NOMO-1 treated with dmso at 0.1 percent for 144 hours (cell line): ENCODE measurements at regions not wholly inside any gene's neighbourhood (a gene's known extent, or its start where the extent isn't known, plus 50 kb on each side); places are given as distances from the start of the nearest gene placed in this dataset.
"Not testable (repeated sequence)": the region's sequence is repeated elsewhere in the genome, so short reads cannot be mapped to it uniquely, and the experiment has no call there.

Experiments
- DNase-seq: peaks from one replicate; lab custom pipeline; 2025; ENCODE audit not compliant: unreplicated experiment; lab: John Stamatoyannopoulos, UW

DNA sequence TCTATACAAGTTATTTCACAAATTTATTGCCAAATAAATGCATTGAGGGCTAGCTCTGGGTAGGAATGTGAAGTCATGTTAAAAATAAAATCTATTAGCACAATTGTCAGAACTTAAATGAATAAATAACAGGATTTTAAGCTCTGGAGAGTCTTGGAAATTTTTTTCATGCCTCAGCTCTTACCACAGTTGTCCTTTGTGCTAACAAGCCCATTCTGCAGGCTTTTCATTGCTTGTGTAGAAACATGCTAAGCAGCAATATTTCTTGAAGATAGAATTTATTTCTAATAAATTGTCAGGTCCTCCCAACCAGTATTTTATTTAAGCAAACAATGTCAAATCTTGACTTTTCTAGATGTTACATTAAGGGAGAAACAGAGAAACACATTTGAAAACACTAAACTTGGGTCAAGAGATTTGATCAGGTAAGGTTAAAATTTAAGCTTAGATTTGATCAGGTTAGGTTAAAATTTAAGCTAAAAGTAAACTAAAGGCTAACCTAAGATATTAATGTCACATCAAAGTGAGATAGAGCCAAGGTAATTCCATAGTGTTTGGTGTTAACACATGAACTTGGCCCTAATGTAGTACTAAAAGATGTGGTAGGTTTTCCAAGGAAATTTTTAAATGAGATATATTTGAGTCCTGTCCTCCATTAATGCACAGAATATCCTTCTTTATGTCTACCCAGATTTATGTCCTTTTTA lies 179.1 kb upstream of the IL1RAPL1 start:
- DNase-seq = no peak

- DNase-seq = no peak
Observed at GRCh38 chrX:28398342-28398741, 188.9 kb upstream of the IL1RAPL1 start.

DNA sequence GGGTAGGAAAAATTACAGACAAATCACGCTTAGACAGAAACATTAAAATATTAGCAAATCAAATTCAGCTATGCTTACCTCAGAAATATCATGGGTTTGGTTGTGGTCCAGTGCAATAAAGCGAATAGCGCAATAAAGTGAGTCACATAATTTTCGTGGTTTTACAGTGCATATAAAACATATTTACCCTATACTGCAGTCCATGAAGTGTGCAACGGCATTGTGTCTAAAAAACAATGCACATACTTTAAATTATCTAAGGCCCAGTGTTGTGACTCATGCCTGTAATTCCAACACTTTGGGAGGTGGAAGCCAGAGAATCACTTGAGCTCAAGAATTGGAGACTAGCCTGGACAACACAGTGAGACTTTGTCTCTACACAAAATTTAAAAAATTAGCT lies 195.7 kb upstream of the IL1RAPL1 start:
- no peak for DNase-seq

GRCh38 chrX:28379103-28379502 lies 208.1 kb upstream of the IL1RAPL1 start:
- no peak for DNase-seq

- not testable (repeated sequence) for DNase-seq
Observed at GRCh38 chrX:28367649-28368048, 219.6 kb upstream of the IL1RAPL1 start.

DNA sequence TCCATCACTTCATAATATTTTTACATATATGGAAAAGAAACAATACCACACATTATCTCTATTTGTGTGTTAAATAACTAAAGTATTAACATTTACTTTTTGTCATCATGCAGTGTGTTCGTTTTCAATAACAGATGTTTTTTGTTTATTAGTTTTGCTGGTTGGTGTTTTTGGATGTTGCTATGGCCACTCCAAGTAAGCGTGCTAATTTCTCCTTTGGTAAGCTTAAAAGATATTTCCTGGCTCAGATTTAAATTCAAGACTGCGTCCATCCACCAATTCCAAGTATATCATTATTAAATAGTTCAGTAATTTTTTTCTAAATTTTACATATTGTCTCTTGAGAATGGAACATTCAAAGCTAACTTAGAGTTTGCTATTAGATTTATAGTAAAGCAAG lies 235.4 kb upstream of the IL1RAPL1 start:
- no peak for DNase-seq

DNA sequence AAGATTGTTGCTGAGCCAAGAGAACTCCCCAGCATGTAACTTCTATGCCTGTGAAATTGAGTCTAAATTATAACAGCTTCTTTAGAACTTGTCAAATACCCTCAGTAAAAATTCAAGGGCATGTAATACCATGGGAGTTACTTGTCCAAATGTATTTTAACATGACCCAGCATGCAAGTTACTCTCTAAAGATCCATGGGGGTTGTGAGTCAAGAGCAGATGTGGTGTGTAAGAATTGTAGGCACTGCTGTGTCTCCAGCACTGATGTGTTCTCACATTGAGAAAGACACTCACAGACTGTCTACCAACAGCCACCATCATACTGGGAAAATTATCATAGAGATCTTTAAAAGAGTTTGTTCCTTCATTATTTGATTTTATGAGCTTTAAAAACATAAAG lies 237.4 kb upstream of the IL1RAPL1 start:
- no peak for DNase-seq

GRCh38 chrX:28347476-28347875 lies 239.8 kb upstream of the IL1RAPL1 start:
- DNase-seq = peak; percentile 72

DNA sequence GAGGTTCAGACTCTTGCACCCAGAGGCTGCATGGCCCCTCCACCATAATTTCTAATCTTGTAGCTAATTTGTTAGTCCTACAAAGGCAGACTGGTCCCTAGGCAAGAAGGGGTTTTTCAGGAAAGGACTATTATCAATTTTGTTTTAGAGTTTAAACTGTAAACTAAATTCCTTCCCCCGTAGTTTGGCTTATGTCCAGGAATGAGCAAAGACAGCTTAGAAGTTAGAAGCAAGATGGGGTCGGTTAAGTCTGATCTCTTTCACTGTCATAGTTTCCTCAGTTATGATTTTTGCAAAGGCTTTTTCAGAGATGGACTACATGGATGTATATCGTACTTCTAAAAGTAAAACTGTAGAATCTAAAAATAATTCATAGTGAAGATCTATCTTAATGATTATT lies 258.1 kb upstream of the IL1RAPL1 start:
- DNase-seq = no peak

GRCh38 chrX:28324321-28324721 lies 262.9 kb upstream of the IL1RAPL1 start:
- no peak for DNase-seq

- no peak for DNase-seq
Observed at GRCh38 chrX:28321286-28321685, 266.0 kb upstream of the IL1RAPL1 start.

- DNase-seq = no peak
Observed at GRCh38 chrX:28312965-28313364, 274.3 kb upstream of the IL1RAPL1 start.

DNA sequence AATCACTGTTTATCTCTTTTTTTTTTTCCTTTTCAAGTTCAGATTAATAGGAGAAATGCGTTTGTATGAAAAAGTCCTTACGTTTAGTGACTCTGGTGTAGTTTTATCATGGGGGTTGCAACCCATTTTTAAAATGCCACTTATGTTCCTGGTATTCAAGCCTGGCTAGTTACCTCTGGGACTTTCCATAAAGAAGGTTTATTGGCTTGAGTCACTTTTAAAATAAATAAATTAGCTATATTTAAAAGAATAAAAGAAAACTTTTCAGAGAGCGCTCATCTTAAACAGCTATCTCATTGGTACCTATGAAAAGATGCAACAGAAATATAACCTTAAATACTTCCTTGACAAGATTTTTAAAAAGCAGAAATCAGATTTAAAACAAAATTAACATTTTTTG lies 275.0 kb upstream of the IL1RAPL1 start:
- DNase-seq = no peak

GRCh38 chrX:28311466-28311865 lies 275.8 kb upstream of the IL1RAPL1 start:
- DNase-seq = no peak

DNA sequence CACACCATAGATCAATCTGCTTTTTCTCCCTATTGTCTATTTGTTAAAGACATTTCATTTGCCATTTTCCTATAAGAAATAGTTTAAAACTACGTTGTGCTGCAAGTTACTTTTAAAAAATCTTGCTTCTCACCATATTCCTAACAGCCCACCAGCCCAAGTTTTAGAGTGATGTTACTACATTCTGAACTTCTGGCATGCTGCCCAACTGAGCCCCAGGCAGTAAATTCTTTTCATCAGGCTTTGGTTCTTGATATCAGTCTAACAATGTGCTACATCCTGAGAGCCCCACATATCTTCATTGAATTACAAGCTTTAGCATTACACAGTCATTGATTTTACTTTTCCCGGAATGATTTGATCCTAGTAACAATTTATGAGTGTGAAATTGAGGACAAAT lies 283.8 kb upstream of the IL1RAPL1 start:
- DNase-seq = no peak

DNA sequence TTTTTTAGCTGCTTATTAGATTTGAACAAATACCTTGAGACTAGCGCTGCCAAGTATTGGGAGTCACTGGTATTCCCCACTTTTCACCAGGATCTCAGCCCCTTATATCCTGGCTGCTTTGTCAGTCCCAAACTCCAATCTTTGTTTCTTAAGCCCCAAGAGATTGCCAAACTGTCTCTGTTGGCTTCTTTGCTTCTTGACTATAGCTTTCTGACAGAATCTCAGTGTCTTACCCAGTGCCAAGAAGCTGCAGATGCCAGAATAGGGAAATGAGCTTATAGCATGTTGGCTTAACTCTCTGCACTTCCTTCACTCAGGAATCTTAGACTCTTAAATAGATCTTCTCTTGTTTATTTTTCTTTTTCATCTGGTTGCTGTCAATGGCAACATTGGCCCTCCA lies 297.5 kb upstream of the DCAF8L1 start:
- no peak for DNase-seq

- DNase-seq = no peak
Observed at GRCh38 chrX:28278251-28278650, 297.0 kb upstream of the DCAF8L1 start.

- no peak for DNase-seq
Observed at GRCh38 chrX:28273736-28274135, 292.5 kb upstream of the DCAF8L1 start.

DNA sequence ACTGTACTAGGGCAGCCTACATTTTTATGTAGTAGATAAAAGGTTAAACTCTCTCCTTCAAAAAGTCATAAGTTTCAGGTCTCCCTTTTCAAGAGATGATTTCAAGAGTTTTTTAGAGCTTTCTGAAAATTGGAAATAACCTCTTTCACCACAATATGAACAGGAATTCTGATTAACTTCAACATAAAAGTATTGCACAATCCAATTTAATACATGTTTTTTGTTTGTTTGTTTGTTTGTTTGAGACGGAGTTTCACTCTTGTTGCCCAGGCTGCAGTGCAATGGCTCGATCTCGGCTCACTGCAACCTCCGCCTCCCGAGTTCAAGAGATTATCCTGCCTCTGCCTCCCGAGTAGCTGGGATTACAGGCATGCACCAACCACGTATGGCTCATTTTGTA lies 265.4 kb upstream of the DCAF8L1 start:
- DNase-seq = no peak

- DNase-seq = no peak
Observed at GRCh38 chrX:28229217-28229616, 248.0 kb upstream of the DCAF8L1 start.

- no peak for DNase-seq
Observed at GRCh38 chrX:28225513-28225912, 244.3 kb upstream of the DCAF8L1 start.

DNA sequence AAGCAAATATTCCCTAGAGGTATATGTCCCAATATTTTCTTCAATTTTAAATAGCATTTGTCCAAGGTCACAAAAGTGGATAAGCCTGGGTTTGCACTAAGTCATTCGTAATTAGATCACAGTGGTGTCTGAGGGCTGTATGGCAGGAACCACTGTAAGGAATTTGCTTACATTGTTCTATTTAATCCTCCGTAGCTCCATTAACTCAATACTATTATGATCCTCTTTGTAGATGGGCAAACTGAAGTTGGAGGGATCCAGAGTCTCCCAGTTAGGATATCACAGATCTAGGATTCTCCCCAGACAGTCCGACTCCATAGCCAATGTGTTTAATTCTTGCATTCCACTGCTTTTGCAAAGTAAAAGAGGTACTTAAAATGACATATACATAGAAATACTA lies 242.7 kb upstream of the DCAF8L1 start:
- DNase-seq = no peak

DNA sequence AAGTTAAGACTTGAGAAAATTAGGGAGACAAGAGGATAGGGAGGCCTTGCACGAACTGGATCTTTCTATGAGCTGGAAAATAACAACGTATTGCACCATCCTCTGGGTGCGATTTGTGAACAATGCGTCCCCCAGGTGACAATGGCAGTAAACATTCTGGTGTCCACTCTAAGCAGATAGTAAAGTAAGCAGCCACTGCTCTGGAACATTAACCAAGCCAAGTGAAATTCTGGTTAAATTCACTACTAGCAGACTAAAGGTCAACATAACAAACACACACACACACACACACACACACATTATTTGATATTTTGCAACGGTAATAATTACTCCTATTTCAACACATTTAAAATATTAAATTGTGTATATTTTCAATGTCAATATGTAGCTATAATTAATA lies 242.2 kb upstream of the DCAF8L1 start:
- no peak for DNase-seq
